GM10266 (cell line): ENCODE measurements at regions not wholly inside any gene's neighbourhood (a gene's known extent, or its start where the extent isn't known, plus 50 kb on each side); places are given as distances from the start of the nearest gene placed in this dataset.

Source experiments
- DNase-seq: peaks from one replicate; pipeline ENCODE4 v3.0.0; 2012; ENCODE audit errors: extremely low spot score
- TF ChIP-seq, protein P1 (sequence below): IDR thresholded peaks from 2 replicates; pipeline ENCODE4 v1.5.1; 2012; ENCODE audit warnings: mild to moderate bottlenecking, low read depth; ENCODE audit not compliant: control insufficient read depth, insufficient read depth; ENCODE audit errors: missing control alignments

DNA sequence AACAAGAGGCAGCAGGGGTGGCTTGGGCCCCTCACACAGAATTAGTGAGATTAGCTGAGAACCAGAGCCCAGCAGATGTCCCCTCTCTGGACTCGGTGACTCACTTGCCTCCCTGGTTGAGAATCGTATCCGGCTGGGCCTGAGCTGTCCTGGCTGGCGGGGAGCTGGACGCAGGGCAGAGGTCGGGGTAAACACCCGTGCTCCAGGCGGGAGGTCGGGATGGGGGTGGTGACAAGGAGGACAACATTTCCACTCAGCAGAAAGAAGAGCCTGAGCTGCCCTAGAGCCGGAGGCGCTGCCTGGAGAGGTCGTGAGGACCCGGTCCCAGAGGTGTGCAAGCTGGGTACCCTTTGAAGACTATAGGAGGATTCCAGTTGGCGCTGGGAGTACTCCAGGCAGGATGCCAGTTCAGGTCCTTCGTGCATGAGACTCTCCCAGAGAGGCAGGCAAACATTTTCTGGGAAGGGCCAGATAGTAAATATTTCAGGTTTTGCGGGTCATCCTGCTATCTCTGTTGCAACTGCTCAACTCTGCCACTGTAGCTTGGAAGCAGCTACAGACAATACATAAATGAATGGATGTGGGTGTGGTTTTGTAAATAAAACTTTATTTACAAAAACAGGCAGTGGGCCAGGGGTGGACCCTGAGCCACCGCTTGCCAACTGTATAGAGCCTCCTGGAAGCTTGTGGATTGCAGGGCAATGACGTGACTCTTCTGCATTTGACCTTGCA, 116.8 kb upstream of the WNT4 start:
- TF ChIP-seq, protein P1, sequence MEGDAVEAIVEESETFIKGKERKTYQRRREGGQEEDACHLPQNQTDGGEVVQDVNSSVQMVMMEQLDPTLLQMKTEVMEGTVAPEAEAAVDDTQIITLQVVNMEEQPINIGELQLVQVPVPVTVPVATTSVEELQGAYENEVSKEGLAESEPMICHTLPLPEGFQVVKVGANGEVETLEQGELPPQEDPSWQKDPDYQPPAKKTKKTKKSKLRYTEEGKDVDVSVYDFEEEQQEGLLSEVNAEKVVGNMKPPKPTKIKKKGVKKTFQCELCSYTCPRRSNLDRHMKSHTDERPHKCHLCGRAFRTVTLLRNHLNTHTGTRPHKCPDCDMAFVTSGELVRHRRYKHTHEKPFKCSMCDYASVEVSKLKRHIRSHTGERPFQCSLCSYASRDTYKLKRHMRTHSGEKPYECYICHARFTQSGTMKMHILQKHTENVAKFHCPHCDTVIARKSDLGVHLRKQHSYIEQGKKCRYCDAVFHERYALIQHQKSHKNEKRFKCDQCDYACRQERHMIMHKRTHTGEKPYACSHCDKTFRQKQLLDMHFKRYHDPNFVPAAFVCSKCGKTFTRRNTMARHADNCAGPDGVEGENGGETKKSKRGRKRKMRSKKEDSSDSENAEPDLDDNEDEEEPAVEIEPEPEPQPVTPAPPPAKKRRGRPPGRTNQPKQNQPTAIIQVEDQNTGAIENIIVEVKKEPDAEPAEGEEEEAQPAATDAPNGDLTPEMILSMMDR = no peak
- no peak for DNase-seq

DNA sequence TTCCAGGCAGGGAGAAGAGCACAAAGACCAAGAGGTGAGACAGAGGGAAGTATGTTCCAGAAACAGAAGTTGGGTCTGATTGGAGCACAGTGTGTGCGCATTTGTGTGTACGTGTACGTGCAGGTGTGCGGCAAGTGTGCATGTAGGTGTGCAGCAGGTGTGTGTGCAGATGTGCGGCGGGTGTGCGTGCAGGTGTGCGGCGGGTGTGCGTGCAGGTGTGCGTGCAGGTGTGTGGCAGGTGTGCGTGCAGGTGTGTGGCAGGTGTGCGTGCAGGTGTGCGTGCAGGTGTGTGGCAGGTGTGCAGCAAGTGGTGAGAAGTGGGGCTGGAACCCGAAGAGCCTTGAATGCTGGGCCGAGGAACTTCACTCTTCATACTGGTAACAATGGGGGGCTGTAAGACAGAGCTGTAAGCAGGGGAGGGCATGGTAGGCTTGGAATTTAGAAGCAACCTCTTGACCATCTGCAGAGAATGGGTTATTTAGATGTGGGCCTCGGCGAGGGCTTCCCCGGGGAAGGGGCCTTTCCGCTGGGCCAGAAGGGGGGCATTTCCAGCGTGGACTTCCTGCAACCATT, 118.0 kb upstream of the WNT4 start:
- no peak for DNase-seq
- TF ChIP-seq, protein P1 = no peak

DNA sequence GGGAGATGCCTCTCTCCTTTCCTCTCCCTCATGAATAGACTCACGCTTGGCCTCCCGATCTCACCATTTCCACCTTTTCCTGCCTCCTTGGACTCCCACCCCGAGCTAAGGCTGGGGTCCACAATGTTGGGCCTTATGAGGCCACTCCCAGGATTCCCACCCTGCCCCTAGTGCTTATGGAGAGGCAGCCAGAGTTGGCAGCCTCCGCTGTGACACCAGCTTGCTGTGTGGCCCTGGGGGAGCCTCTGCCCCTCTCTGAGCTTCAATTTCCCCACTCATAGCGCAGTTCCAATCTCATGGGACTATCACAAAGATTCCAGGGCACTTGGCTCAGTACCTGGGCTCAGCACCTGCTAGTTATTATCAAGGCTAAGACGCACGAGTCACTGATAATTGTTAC, 118.7 kb upstream of the WNT4 start:
- TF ChIP-seq, protein P1 = no peak
- DNase-seq = no peak

DNA sequence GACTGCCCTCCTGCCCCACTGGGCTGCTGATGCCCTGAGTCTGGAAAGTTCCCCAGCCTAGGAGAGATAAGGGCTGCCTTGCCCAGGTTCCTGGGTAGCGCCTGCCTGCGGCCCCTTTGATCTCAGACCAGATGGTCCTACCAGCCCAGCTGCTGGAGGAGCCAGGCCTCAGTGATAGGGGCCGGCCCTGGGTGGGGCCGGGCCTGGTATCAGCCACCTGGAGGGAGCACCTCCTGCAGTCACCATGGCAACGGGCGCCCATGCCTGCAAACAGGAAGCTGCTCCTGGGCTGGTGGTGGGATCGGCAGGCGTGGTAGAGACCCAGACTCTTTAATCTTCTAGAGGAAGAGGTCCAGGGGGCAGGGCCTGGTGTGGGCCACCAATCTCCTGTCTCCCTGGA, 119.7 kb upstream of the WNT4 start:
- TF ChIP-seq, protein P1 = no peak
- no peak for DNase-seq

DNA sequence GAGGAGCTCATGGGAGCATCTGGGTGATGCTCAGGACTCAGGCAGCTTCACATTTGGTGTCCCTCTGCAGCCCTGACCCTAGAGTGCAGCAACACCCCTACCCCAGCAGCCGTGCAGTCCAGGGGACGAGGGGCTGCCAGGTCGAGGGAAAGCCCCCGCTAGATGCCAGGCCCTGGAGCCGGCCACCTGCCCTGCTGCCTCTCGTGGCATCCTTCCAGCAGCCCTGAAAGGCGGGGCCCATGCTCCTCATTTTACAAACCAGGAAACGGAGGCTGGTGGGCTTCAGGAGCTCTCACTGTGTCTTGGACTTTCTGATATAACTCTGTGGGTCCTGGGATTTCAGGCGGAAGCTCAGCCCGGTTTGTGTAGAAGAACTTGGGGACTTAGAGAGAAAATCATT, 120.5 kb upstream of the WNT4 start:
- TF ChIP-seq, protein P1 = no peak
- DNase-seq = no peak

DNA sequence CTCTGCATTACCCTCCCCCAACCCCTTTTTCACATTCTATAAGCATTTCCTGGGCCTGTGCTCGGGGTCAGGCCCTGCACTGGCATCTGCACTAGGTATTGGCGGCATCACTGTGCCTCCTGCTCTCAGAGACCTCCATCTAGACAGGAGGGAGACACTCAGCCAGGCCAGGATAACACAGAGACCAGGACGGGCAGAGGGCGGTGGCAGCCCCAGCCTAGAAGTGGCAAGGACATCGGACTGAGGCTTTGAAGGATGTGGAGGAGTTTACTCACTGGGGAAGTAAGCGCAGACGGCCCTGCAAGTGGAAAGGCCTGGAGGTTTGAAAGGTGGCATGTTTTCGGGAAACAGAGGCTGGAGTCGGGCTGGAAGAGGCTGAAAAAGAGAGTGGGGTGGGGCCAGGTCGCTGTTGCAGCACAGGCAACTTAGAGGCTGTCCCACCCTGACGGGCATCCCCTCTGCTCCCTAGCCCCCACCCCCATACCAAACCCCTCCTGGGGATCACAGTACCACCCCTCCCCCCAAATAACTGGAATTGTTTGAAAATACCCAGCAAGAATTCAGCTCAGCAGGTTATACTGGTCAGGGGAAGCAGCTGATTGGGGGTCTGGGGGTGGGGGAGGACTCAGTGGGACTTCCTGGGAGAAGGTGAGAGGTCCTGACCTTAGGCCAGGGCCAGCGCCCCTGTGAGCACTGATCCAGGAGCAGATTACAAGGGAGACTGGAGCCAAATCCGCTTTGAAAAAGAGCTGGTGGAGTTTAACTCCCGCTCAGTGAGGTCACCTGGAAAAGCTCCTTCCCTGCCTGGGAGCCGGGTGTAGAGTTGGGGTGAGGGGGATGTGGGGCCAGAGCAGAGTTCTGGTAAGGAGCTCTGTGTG, 121.8 kb upstream of the WNT4 start:
- TF ChIP-seq, protein P1 = no peak
- DNase-seq = no peak
